ENCODE measurements at regions not wholly inside any gene's neighbourhood (a gene's known extent, or its start where the extent isn't known, plus 50 kb on each side); places are given as distances from the start of the nearest gene placed in this dataset.

GRCh38 chr20:51230727-51231126 is 207.8 kb upstream of the KCNG1 start:
- no peaks in the 10 kb centered on the region for H3K4me1 ChIP-seq (ENCODE audit: control insufficient read depth, extremely low read depth, insufficient read depth, low read length)
- no peaks in the 10 kb centered on the region for H4K20me1 ChIP-seq (replicated peaks; ENCODE audit: control insufficient read depth, extremely low read depth, insufficient read depth, low read length)
- BruUV-seq (replicated peaks): no TSS peak
- no peak overlapping the region for H3K9ac ChIP-seq (replicated peaks; ENCODE audit: extremely low read depth, insufficient read depth, low read length)
- H3K27ac ChIP-seq (ENCODE audit: insufficient read depth, low read depth, low read length): no peak overlapping the region
- H3K27me3 ChIP-seq (ENCODE audit: control insufficient read depth in 2 of 2, insufficient read depth in 2 of 2, low read length in 2 of 2): peaks cover 0 to 6% of the 10 kb centered on the region in 2 experiments
- no peaks in the 10 kb centered on the region for H3K9me3 ChIP-seq (replicated peaks; ENCODE audit: control insufficient read depth, insufficient read depth, low read length)
- H3K79me2 ChIP-seq (ENCODE audit: control insufficient read depth, insufficient read depth, low read length): no peaks in the 10 kb centered on the region
- intact Hi-C loops (cut with micrococcal nuclease) (no loop called here), dilution Hi-C loops (cut with MboI; ENCODE audit: extremely low pct_ligation_motif_present, low sequenced_read_pairs) (no loop called here)
- no peaks in the 10 kb centered on the region for H3K9me1 ChIP-seq (replicated peaks; ENCODE audit: control insufficient read depth, extremely low read depth, insufficient read depth, low read length)
- no peak for DNase-seq (ENCODE audit: low read depth, low spot score)
- H2AFZ ChIP-seq (ENCODE audit: low read depth, low read length): no peak overlapping the region
- TF ChIP-seq MAX (IDR thresholded peaks at IDR 0.05; ENCODE audit: insufficient read depth, insufficient read length): no peak
- no peaks in the 10 kb centered on the region for H3K36me3 ChIP-seq (ENCODE audit: control insufficient read depth in 2 of 2, extremely low read depth in 1 of 2, insufficient read depth in 2 of 2, low read length in 2 of 2)
- no peak for FAIRE-seq
- ChIA-PET POLR2A (no interaction called here), CTCF (no interaction called here)
- H3K4me3 ChIP-seq (replicated peaks in 1 of 3; ENCODE audit: insufficient read depth in 1 of 3, low read depth in 1 of 3, low read length in 3 of 3): no peak overlapping the region
- H3K4me2 ChIP-seq (ENCODE audit: insufficient read depth, low read length): no peak overlapping the region

GRCh38 chr20:51228763-51229162 is 205.9 kb upstream of the KCNG1 start:
- dilution Hi-C loops (cut with MboI; ENCODE audit: extremely low pct_ligation_motif_present, low sequenced_read_pairs): no loop called here
- no peak for FAIRE-seq

More at GRCh38 chr20:51228763-51229162, 205.9 kb upstream of the KCNG1 start:
- no peaks in the 10 kb centered on the region for H3K79me2 ChIP-seq (ENCODE audit: control insufficient read depth, insufficient read depth, low read length)
- no peak for DNase-seq (ENCODE audit: low read depth, low spot score)
- POLR2A ChIA-PET: no interaction called here
- no peak overlapping the region for H3K27ac ChIP-seq (ENCODE audit: insufficient read depth, low read depth, low read length)
- CTCF ChIA-PET: no interaction called here
- H3K4me1 ChIP-seq (ENCODE audit: control insufficient read depth, extremely low read depth, insufficient read depth, low read length): no peaks in the 10 kb centered on the region
- no peak overlapping the region for H3K4me2 ChIP-seq (ENCODE audit: insufficient read depth, low read length)
- no peak overlapping the region for H3K9ac ChIP-seq (replicated peaks; ENCODE audit: extremely low read depth, insufficient read depth, low read length)
- TF ChIP-seq MAX (IDR thresholded peaks at IDR 0.05; ENCODE audit: insufficient read depth, insufficient read length) (no peak), EZH2 (IDR thresholded peaks at IDR 0.05; ENCODE audit: borderline replicate concordance, low read depth, low read length, severe bottlenecking) (no peak), FOS (IDR thresholded peaks at IDR 0.05; ENCODE audit: borderline replicate concordance, insufficient read depth, low read length) (no peak), JUN (IDR thresholded peaks at IDR 0.05; ENCODE audit: borderline replicate concordance, insufficient read depth, insufficient read length, low read depth) (no peak), POLR2A (IDR thresholded peaks at IDR 0.05; ENCODE audit: low read depth, low read length) (no peak), MYC (IDR thresholded peaks at IDR 0.05; ENCODE audit: low read depth, low read length) (no peak)
- peaks cover 0 to 4% of the 10 kb centered on the region in 2 experiments for H3K27me3 ChIP-seq (ENCODE audit: control insufficient read depth in 2 of 2, insufficient read depth in 2 of 2, low read length in 2 of 2)
- no peaks in the 10 kb centered on the region for H3K9me1 ChIP-seq (replicated peaks; ENCODE audit: control insufficient read depth, extremely low read depth, insufficient read depth, low read length)
- no peak overlapping the region for H2AFZ ChIP-seq (ENCODE audit: low read depth, low read length)
- BruUV-seq (replicated peaks): no TSS peak
- H3K36me3 ChIP-seq (ENCODE audit: control insufficient read depth in 2 of 2, extremely low read depth in 1 of 2, insufficient read depth in 2 of 2, low read length in 2 of 2): no peaks in the 10 kb centered on the region
- H3K9me3 ChIP-seq (replicated peaks; ENCODE audit: control insufficient read depth, insufficient read depth, low read length): no peaks in the 10 kb centered on the region
- no peak overlapping the region for H3K4me3 ChIP-seq (replicated peaks in 1 of 3; ENCODE audit: insufficient read depth in 1 of 3, low read depth in 1 of 3, low read length in 3 of 3)
- intact Hi-C loops (cut with micrococcal nuclease): no loop called here
- H4K20me1 ChIP-seq (replicated peaks; ENCODE audit: control insufficient read depth, extremely low read depth, insufficient read depth, low read length): no peaks in the 10 kb centered on the region
